Progenitor cell of endocrine pancreas (in vitro differentiated cells): ENCODE measurements at regions not wholly inside any gene's neighbourhood (a gene's known extent, or its start where the extent isn't known, plus 50 kb on each side); places are given as distances from the start of the nearest gene placed in this dataset.

Source experiments
- DNase-seq: peaks from one replicate; pipeline ENCODE4 v3.0.0; 2021; ENCODE audit warnings: low spot score; ENCODE audit not compliant: unreplicated experiment
- H3K27ac Mint-ChIP-seq: 2 replicates; pipeline ENCODE4 v1.8.0; 2021; ENCODE audit warnings: mild to moderate bottlenecking, moderate library complexity, mixed read lengths
- H3K27me3 Mint-ChIP-seq: 2 replicates; pipeline ENCODE4 v1.8.0; 2021; ENCODE audit warnings: mixed read lengths
- H3K36me3 Mint-ChIP-seq: 2 replicates; pipeline ENCODE4 v1.8.0; 2022; ENCODE audit warnings: mixed read lengths; ENCODE audit not compliant: insufficient read depth
- H3K4me1 Mint-ChIP-seq: 2 replicates; pipeline ENCODE4 v1.8.0; 2021; ENCODE audit warnings: low read depth, mixed read lengths
- H3K4me3 Mint-ChIP-seq: 2 replicates; pipeline ENCODE4 v1.8.0; 2021; ENCODE audit warnings: low read depth, mild to moderate bottlenecking, moderate library complexity, mixed read lengths
- H3K9me3 Mint-ChIP-seq: 2 replicates; pipeline ENCODE4 v1.8.0; 2021; ENCODE audit warnings: low read depth, mixed read lengths
- TF ChIP-seq, protein P1 (sequence below): fragments of 200-600 bp; sonication (generic); IDR thresholded peaks from one replicate; pipeline ENCODE4 v1.5.0; 2021; ENCODE audit warnings: antibody characterized with exemption, mild to moderate bottlenecking; ENCODE audit not compliant: unreplicated experiment

DNA sequence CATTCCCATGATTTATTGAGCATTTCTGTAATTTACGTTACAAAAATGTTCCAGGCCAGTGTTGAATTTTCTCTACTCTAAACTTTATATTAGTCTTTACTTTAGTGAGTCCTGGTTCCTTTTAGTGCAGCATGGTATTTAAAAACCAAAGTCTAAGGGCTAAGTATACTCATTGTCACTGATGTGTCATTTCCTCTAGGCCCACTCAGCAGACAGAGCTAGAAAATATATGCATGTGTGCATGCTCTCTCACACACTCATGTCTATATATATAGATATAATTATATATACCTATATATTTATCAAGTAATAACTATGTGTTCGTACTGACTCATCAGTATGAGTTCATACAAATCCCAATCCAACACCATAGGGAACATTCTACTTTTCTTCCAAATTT, 132.5 kb upstream of the SLC8A1 start:
- Mint-ChIP-seq H3K36me3 (no peaks in the 10 kb centered on the region), H3K9me3 (peaks cover 7% of the 10 kb centered on the region), H3K27me3 (no peaks in the 10 kb centered on the region), H3K4me1 (no peaks in the 10 kb centered on the region), H3K27ac (no peak overlapping the region), H3K4me3 (no peak overlapping the region)
- DNase-seq, result no peak
- TF ChIP-seq, protein P1, sequence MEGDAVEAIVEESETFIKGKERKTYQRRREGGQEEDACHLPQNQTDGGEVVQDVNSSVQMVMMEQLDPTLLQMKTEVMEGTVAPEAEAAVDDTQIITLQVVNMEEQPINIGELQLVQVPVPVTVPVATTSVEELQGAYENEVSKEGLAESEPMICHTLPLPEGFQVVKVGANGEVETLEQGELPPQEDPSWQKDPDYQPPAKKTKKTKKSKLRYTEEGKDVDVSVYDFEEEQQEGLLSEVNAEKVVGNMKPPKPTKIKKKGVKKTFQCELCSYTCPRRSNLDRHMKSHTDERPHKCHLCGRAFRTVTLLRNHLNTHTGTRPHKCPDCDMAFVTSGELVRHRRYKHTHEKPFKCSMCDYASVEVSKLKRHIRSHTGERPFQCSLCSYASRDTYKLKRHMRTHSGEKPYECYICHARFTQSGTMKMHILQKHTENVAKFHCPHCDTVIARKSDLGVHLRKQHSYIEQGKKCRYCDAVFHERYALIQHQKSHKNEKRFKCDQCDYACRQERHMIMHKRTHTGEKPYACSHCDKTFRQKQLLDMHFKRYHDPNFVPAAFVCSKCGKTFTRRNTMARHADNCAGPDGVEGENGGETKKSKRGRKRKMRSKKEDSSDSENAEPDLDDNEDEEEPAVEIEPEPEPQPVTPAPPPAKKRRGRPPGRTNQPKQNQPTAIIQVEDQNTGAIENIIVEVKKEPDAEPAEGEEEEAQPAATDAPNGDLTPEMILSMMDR, result no peak

GRCh38 chr2:40591774-40592173, 139.9 kb upstream of the SLC8A1 start:
- TF ChIP-seq, protein P1, result no peak

GRCh38 chr2:40592218-40592617, 140.3 kb upstream of the SLC8A1 start:
- no peak overlapping the region for H3K27ac Mint-ChIP-seq
- no peak for DNase-seq

More at GRCh38 chr2:40591774-40592173, 139.9 kb upstream of the SLC8A1 start:
- H3K4me3 Mint-ChIP-seq, result no peak overlapping the region
- DNase-seq, result no peak
- peaks cover 4% of the 10 kb centered on the region for H3K4me1 Mint-ChIP-seq
- no peaks in the 10 kb centered on the region for H3K27me3 Mint-ChIP-seq
- H3K36me3 Mint-ChIP-seq, result no peaks in the 10 kb centered on the region
- H3K27ac Mint-ChIP-seq, result no peak overlapping the region
- H3K9me3 Mint-ChIP-seq, result no peaks in the 10 kb centered on the region

DNA sequence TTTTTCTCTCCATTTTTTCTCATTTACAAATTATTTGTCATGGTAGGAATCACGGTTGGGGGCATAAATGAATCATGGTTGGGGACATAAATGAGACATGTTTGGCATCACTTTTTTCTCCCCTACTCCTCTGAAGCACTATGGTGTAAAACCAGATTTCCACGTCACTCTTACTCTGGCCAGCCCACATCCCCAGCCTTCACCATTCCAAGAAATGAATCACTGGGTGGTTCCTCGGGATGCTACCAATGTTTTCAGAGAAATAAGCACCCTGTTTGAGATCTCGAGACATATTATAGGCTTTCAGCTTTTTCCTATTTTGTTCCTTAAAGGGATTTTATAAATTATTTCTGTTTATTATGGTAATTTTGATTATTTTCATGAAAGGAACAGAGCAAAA, 155.0 kb upstream of the SLC8A1 start:
- no peaks in the 10 kb centered on the region for H3K4me1 Mint-ChIP-seq
- no peak overlapping the region for H3K27ac Mint-ChIP-seq
- no peak for DNase-seq
- H3K36me3 Mint-ChIP-seq, result no peaks in the 10 kb centered on the region
- TF ChIP-seq, protein P1, result no peak
- H3K9me3 Mint-ChIP-seq, result no peaks in the 10 kb centered on the region
- H3K27me3 Mint-ChIP-seq, result no peaks in the 10 kb centered on the region
- H3K4me3 Mint-ChIP-seq, result no peak overlapping the region

More at GRCh38 chr2:40592218-40592617, 140.3 kb upstream of the SLC8A1 start:
- Mint-ChIP-seq H3K9me3 (no peaks in the 10 kb centered on the region), H3K4me3 (no peak overlapping the region), H3K36me3 (no peaks in the 10 kb centered on the region), H3K27me3 (no peaks in the 10 kb centered on the region), H3K4me1 (peaks cover 4% of the 10 kb centered on the region)
- TF ChIP-seq, protein P1, result no peak

- no peaks in the 10 kb centered on the region for H3K9me3 Mint-ChIP-seq
- H3K4me3 Mint-ChIP-seq, result no peak overlapping the region
- no peaks in the 10 kb centered on the region for H3K27me3 Mint-ChIP-seq
- H3K4me1 Mint-ChIP-seq, result no peaks in the 10 kb centered on the region
- TF ChIP-seq, protein P1, result no peak
- H3K36me3 Mint-ChIP-seq, result no peaks in the 10 kb centered on the region
- no peak overlapping the region for H3K27ac Mint-ChIP-seq
- no peak for DNase-seq
Observed at GRCh38 chr2:40611196-40611595, 159.3 kb upstream of the SLC8A1 start.
